Cardiac fibroblast (primary cell): ENCODE measurements at regions not wholly inside any gene's neighbourhood (a gene's known extent, or its start where the extent isn't known, plus 50 kb on each side); places are given as distances from the start of the nearest gene placed in this dataset.

Experiments
- DNase-seq, 2 donors: peaks; one replicate each; pipeline versions ENCODE4 v3.0.0 to v3.0.0-alpha.2; 2010; ENCODE audit warnings: low read depth in 2 of 2
- H3K4me3 ChIP-seq, 2 donors: replicated peaks in 1 of 2; 1 replicate in 1 of 2; 2 replicates in 1 of 2; pipeline ENCODE4 v1.5.1; 2011; ENCODE audit warnings: low read depth in 2 of 2, low read length in 2 of 2, mild to moderate bottlenecking in 2 of 2, moderate library complexity in 1 of 2
- CTCF ChIP-seq: IDR thresholded peaks from one replicate; pipeline ENCODE4 v1.5.1; 2011; ENCODE audit warnings: low read depth, mild to moderate bottlenecking, low read length, inconsistent platforms

- no peak for DNase-seq
- H3K4me3 ChIP-seq: no peak overlapping the region
- TF ChIP-seq CTCF: no peak
These were observed 636.3 kb upstream of the BCHE start for GRCh38 chr3:166473501-166473900.

GRCh38 chr3:166472015-166472414 is 634.8 kb upstream of the BCHE start:
- DNase-seq: no peak
- H3K4me3 ChIP-seq: no peak overlapping the region
- TF ChIP-seq CTCF: no peak

GRCh38 chr3:166471074-166471767 is 634.0 kb upstream of the BCHE start:
- TF ChIP-seq CTCF: no peak
- H3K4me3 ChIP-seq: no peak overlapping the region
- DNase-seq: no peak

GRCh38 chr3:166462891-166463470 is 625.8 kb upstream of the BCHE start:
- DNase-seq: no peak
- TF ChIP-seq CTCF: no peak
- H3K4me3 ChIP-seq: no peak overlapping the region

GRCh38 chr3:166461626-166462025 is 624.4 kb upstream of the BCHE start:
- TF ChIP-seq CTCF: no peak
- no peak overlapping the region for H3K4me3 ChIP-seq
- no peak for DNase-seq

- no peak for TF ChIP-seq CTCF
- H3K4me3 ChIP-seq: no peak overlapping the region
- no peak for DNase-seq
These were observed 620.2 kb upstream of the BCHE start for GRCh38 chr3:166457382-166457781.
